Naive thymus-derived CD8-positive, alpha-beta T cell (primary cell): ENCODE measurements at regions not wholly inside any gene's neighbourhood (a gene's known extent, or its start where the extent isn't known, plus 50 kb on each side); places are given as distances from the start of the nearest gene placed in this dataset.

ENCODE experiments used
- ATAC-seq, 2 donors: fragments of 150-1000 bp; cut with Tn5 transposase in 1 of 2; sonication (Bioruptor Pico), chemical (Tn5 transposase) in 1 of 2; 1 replicate in 1 of 2; 2 replicates in 1 of 2; pipeline ENCODE4 v1.10.0; 2021; ENCODE audit warnings: mild to moderate bottlenecking in 2 of 2, moderate library complexity in 2 of 2
- POLR2A ChIA-PET: fragments of 350-600 bp; sonication (Branson Sonifier 250); formaldehyde crosslinking; loops from one replicate; lab custom pipeline; 2021; ENCODE audit warnings: antibody characterized with exemption; lab: Charles Lee
- DNase-seq, 10 donors: peaks; one replicate each; pipeline versions ENCODE4 v3.0.0 to v3.0.0-alpha.2; 2020 to 2022
- H3K27ac Mint-ChIP-seq, 10 donors: one replicate each; pipeline ENCODE4 v1.8.0; 2020 to 2022; ENCODE audit warnings: mild to moderate bottlenecking in 10 of 10, mixed read lengths in 10 of 10, moderate library complexity in 4 of 10, inconsistent platforms in 1 of 10
- H3K27me3 Mint-ChIP-seq, 5 donors: one replicate each; pipeline ENCODE4 v1.8.0; 2021 to 2022; ENCODE audit warnings: mixed read lengths in 5 of 5
- H3K36me3 Mint-ChIP-seq, 3 donors: one replicate each; pipeline ENCODE4 v1.8.0; 2020 to 2022; ENCODE audit warnings: mixed read lengths in 3 of 3, mild to moderate bottlenecking in 2 of 3, inconsistent platforms in 1 of 3
- H3K4me1 Mint-ChIP-seq, 4 donors: one replicate each; pipeline ENCODE4 v1.8.0; 2021 to 2022; ENCODE audit warnings: mixed read lengths in 4 of 4
- H3K4me3 Mint-ChIP-seq, 10 donors: one replicate each; pipeline ENCODE4 v1.8.0; 2020 to 2022; ENCODE audit warnings: mild to moderate bottlenecking in 10 of 10, mixed read lengths in 10 of 10, moderate library complexity in 6 of 10, inconsistent platforms in 1 of 10
- H3K9me3 Mint-ChIP-seq, 9 donors: one replicate each; pipeline ENCODE4 v1.8.0; 2020 to 2022; ENCODE audit warnings: mixed read lengths in 9 of 9, mild to moderate bottlenecking in 3 of 9, inconsistent platforms in 1 of 9, moderate library complexity in 1 of 9

DNA sequence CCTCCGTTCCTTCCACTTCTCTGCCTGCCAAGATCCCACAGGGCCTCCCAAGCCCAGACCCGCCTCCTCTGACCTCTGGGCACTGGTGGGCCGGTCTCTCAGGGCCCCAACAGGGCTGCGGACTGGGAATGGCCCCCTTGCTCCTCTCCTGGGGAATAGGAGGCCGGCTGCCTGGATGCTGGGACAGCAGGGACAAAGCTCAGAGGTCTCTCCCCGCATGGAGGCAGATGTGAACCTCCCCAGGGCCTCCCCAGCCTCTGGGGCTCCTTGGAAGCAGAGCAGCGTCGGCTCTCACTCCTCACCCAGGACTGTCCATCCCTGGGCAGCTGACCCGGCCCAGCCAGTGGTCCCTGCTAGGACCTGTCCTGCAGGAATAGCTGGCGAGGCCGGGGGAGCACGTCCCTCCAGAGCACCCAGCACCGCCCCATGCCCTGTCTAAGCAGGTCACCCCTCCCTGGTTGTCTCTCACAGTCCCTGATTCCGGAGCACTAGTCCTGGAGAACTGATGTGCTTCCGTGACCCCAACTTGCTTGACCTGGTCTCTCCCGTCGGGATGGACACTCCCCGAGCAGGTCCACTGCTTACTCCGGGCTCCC, 85.8 kb downstream of the RTL6 start:
- peaks cover 0 to 4% (median 0%) of the 10 kb centered on the region in 9 donors for H3K9me3 Mint-ChIP-seq
- ATAC-seq (no peak), DNase-seq (peak in 1 of 10 donors; percentile 44)
- no peaks in the 10 kb centered on the region for H3K36me3 Mint-ChIP-seq
- POLR2A ChIA-PET: no interaction called here
- H3K27me3 Mint-ChIP-seq: peaks cover 0 to 3% (median 0%) of the 10 kb centered on the region in 5 donors
- no peaks in the 10 kb centered on the region for H3K4me1 Mint-ChIP-seq
- no peak overlapping the region for H3K4me3 Mint-ChIP-seq
- peak overlapping the region in 2 of 10 donors; percentile 4 to 32 for H3K27ac Mint-ChIP-seq

DNA sequence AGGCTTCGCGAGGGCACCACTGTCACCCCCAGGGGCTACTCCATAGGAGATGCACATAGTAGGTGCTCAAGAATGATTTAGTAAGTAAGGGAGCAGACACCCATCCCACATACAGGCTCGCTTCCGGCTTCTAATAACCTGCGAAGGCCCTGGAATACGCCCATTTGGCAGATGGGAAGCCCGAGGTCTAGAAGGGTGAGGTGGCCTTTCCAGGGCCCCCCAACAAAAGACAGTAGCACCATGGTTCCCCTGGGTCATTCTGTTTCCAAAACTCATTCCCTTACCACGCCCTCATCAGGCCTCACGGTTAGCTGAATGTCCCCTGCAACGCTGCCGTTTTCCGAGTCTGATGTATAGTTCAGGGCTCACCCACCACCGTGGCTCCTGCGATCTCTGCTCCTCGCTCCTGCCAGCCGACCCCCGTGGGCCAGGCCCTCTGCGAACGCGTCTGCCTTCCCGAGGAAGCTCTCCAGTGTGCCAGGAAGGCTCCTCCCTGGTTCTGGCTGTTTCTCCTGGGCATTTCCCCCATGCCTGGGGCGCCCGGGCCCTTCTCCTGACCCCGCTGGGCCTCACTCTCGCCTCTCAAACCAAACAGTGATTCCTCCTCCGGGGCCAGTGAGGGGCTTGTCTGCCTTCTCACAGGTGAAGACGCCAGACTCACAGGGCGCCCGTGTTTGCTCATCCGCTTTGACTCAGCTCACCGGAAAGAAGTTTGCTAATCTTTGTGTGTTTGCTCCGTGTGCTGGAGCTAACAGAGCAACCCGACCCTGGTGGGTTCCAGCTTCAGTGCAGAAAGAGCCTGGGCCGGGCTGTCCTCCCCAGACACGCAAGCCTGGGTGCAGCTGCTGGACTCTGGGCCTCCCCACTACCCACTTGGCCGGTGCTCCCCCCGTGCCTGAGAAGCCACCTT, 86.6 kb downstream of the RTL6 start:
- POLR2A ChIA-PET: no interaction called here
- H3K27ac Mint-ChIP-seq: no peak overlapping the region
- peaks cover 0 to 2% (median 0%) of the 10 kb centered on the region in 5 donors for H3K27me3 Mint-ChIP-seq
- H3K36me3 Mint-ChIP-seq: no peaks in the 10 kb centered on the region
- DNase-seq (peak in 1 of 10 donors; percentile 45), ATAC-seq (no peak)
- H3K4me3 Mint-ChIP-seq: no peak overlapping the region
- H3K9me3 Mint-ChIP-seq: peaks cover 0 to 4% (median 0%) of the 10 kb centered on the region in 9 donors
- no peaks in the 10 kb centered on the region for H3K4me1 Mint-ChIP-seq

DNA sequence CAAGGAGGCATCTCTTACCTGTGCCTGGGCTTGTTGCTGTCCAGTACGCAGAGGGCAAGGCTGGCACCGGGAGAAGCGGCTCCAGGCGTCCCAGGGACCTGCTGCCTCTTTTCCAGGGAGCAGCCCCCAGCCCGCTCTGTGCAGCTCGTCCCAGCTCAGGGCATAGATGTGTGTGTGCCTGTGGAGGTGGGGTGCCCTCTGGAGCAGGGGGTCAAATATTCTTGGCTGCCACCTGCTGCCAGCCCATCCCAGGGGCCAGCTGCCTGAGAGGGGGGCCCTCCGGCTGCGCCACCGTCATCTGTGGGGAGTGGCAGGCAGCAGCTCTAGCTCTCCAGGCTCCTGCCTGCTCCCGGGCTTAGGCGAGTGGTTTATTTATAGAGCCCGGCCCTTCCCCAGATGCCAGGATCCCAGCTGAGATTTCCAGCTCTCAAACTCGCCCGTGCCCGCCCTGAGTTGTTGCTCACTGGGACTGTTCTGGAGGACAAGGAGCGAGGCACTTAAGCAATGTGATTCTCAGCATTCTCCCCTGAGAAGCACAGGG, 87.5 kb downstream of the RTL6 start:
- no peaks in the 10 kb centered on the region for H3K9me3 Mint-ChIP-seq
- H3K36me3 Mint-ChIP-seq: no peaks in the 10 kb centered on the region
- no peaks in the 10 kb centered on the region for H3K4me1 Mint-ChIP-seq
- H3K27me3 Mint-ChIP-seq: peaks cover 0 to 2% (median 0%) of the 10 kb centered on the region in 5 donors
- no peak for ATAC-seq
- DNase-seq: peak in 1 of 10 donors; percentile 57
- H3K4me3 Mint-ChIP-seq: no peak overlapping the region
- no peak overlapping the region for H3K27ac Mint-ChIP-seq
- POLR2A ChIA-PET: no interaction called here

DNA sequence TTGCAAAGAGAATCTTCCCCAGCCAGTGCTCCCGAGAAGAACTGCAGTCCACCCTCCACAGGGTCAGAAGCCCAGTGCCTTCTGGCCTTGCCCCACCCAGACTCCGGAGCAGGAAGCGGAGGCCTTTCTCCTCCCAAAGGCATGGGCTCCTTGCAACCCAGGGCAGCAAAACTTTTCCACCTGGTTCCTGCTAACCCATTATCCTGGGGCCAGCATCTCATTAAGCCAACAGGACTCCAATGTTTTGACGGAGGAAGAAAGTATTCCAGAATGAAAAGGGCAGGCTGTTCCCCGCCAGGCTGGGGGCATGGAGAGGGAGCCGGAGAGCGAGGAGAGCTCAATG, 88.1 kb downstream of the RTL6 start:
- POLR2A ChIA-PET: no interaction called here
- ATAC-seq (no peak), DNase-seq (peak in 1 of 10 donors; percentile 34)
- no peak overlapping the region for H3K27ac Mint-ChIP-seq
- no peaks in the 10 kb centered on the region for H3K9me3 Mint-ChIP-seq
- no peaks in the 10 kb centered on the region for H3K4me1 Mint-ChIP-seq
- peaks cover 0 to 2% (median 0%) of the 10 kb centered on the region in 5 donors for H3K27me3 Mint-ChIP-seq
- no peak overlapping the region for H3K4me3 Mint-ChIP-seq
- H3K36me3 Mint-ChIP-seq: no peaks in the 10 kb centered on the region

DNA sequence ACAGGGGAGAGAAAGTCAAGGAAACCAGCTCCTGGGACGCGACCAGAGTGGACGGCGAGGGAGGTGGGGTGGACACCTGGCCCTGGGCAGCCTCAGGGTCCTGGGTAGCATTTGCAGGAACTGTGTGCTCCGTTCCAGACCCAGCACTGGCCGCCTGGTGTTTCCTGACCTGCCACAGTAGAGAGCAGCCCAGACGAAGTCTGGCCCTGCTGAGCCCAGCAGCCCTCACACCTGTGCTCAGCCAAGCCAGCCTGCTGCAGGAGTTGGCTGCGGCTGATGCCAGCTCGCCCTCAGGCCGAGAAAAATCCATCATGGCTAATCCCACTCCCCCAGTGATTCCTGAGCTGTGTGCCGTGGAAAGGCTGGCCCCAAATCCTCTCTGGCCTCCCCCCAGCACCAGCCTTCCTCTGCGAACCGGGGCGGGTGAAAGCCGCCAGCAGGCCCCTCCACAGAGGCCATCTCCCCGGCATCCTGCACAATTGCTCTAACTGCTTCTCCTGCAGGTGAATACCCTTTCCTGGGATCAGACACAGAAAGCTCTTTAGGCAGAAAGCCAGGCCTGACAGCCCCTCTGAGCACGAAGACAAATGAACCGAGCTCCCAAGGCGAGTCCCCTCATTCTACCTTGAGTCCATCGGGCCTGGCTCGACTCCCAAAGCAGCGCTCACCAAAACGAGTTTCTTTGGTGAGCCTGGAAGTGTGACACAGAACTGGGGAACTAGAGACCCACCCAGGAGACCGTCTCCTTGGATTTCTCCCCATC, 88.6 kb downstream of the RTL6 start:
- no peak overlapping the region for H3K4me3 Mint-ChIP-seq
- peaks cover 0 to 2% (median 0%) of the 10 kb centered on the region in 5 donors for H3K27me3 Mint-ChIP-seq
- H3K4me1 Mint-ChIP-seq: no peaks in the 10 kb centered on the region
- no peak for DNase-seq
- no peaks in the 10 kb centered on the region for H3K36me3 Mint-ChIP-seq
- H3K9me3 Mint-ChIP-seq: no peaks in the 10 kb centered on the region
- no peak overlapping the region for H3K27ac Mint-ChIP-seq
- no peak for ATAC-seq
- POLR2A ChIA-PET: no interaction called here

DNA sequence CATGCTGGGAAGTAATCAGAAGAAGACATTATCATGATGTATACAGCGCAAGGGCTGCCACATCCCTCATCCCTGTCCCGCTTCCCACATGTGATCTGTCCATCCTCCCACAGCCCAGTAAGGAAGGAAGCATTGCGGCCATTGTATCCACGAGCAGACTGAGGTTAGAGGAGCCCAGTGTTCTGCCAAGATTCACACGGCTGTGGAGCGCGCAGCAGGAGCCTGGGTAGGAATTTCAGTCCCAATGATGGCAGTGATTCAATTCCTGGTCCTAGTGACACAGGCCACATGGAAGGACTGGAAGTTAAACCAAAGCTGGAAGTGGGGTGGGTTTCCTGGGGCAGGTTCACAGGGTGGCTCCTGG, 89.2 kb downstream of the RTL6 start:
- ATAC-seq: no peak
- POLR2A ChIA-PET: no interaction called here
- no peaks in the 10 kb centered on the region for H3K36me3 Mint-ChIP-seq

DNA sequence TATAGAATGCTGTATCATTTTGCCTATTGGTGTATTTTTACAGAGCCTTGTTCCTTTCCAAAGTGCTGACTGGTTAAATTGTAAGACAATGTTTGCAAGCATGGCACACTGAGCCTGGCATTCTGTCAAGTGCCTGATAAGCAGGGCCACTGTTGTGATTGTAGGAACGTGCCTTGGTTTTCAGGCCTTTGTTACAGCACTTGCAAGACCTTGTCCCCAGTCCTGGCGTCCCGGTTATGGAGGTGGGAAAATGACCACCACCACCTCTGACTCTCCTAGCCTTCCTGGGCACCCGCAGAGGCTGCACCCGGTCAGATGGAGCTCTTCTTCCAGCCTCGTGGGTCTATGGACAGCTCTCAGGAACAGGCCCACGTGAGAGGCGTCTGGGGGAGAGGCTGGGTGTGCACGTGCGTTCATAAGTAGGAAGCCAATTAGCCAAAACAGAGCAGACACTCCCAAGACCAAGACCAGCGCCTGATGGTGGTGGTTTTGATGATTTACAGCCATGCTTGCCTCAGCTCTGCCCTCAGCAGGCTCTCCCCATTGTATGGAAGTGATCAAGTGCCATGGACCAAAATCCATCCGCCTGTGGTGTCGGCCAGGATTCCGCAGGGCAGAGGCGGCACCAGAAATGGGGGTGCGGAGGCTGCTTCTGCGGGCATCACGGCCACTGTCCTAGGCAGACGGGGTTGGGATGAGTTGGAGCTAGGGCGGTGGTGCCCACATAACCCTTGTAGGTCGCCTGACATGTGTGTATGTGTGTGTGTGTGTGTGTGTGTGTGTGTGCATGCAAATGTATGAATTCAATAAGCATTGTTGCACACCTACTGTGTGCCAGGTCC, 89.8 kb downstream of the RTL6 start:
- POLR2A ChIA-PET: no interaction called here
- Mint-ChIP-seq H3K27me3 (no peaks in the 10 kb centered on the region), H3K36me3 (no peaks in the 10 kb centered on the region), H3K4me1 (no peaks in the 10 kb centered on the region), H3K4me3 (no peak overlapping the region), H3K9me3 (no peaks in the 10 kb centered on the region), H3K27ac (no peak overlapping the region)
- DNase-seq (peak in 1 of 10 donors; percentile 11), ATAC-seq (no peak)

More for the DNA sequence above, 89.2 kb downstream of the RTL6 start:
- Mint-ChIP-seq H3K4me3 (no peak overlapping the region), H3K27me3 (peaks cover 0 to 2% (median 0%) of the 10 kb centered on the region in 5 donors), H3K27ac (no peak overlapping the region), H3K4me1 (no peaks in the 10 kb centered on the region), H3K9me3 (no peaks in the 10 kb centered on the region)
- DNase-seq: no peak

DNA sequence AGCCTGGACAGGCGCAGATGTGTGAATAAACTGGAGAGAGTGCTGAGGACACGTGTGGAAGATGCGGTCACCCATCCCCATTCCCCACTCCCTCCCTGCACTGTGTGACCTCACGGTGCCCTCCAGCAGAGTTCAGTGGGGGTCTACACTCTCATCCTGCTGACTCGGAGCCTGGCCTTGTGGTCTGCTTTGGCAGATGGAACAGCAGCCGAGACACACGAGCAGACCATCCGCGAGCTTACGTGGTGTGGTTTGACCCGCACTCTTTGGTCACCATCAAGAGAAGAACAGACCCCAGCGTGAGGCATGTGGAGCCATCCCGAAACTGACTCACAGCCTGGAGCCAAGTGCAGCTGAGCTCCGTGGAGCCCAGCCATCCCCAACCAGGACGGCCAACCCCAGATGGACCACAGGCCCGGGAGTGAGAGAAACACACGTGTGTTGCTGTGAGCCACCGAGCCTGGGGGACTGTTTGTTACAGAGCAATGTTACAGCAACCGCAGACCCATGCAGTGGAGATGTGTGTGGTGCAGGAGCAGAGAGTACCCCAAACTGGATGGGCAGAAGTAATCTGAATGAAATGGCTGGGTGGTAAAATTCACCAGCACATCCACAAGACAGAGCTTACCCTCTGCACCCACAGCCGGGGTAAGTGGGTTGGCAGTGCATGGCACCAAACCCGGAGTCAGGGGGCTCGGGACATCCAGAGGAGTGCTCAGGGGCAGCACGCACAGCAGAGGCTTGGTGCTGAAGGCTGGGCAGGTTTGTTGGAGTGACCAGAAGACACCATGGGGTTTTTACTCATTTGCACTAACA, 90.7 kb downstream of the RTL6 start:
- DNase-seq: peak in 1 of 10 donors; percentile 26
- no peak overlapping the region for H3K4me3 Mint-ChIP-seq
- peak overlapping the region in 1 of 10 donors; percentile 0 for H3K27ac Mint-ChIP-seq
- H3K4me1 Mint-ChIP-seq: no peaks in the 10 kb centered on the region
- H3K27me3 Mint-ChIP-seq: no peaks in the 10 kb centered on the region
- POLR2A ChIA-PET: no interaction called here
- no peak for ATAC-seq
- no peaks in the 10 kb centered on the region for H3K9me3 Mint-ChIP-seq
- no peaks in the 10 kb centered on the region for H3K36me3 Mint-ChIP-seq

DNA sequence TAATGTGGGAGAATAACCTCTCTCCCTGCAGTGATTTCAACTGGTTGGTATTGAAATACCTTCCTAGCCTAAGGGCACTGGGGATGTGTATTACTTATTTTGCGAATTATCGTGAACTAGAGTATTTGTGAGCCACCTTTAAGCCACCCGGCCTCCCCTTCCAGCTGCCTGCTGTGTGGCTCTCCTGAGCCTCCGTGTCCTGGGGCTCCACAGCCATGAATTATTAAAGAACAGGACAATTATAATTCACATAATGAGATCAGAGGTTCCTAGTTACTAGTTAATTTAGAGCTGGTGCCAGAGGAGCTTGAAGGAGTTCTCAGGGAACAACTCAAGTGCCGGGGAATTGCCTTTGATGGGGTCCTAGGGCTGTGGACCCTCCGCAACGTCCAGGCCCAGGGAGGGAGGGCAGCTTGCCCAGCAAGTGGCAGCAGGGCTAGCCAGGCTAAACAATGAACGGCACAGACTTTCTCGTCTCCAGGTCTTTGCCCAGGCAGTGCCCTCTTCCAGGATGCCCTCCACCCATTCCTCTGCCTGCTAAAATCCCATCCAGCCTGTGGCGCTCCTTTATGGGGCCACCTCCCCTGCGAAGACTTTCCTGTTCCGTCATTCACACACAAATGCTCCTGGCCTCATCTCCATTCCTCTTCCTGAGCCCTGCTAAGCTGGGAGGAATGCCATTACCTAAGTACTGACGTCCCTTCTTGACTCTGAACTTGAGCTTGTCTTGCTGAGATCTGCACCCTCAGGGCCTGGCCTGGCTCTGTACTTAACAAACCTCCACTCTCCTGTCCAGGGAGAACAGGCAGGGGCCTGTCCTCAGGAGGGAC, 91.5 kb downstream of the RTL6 start:
- Mint-ChIP-seq H3K36me3 (no peaks in the 10 kb centered on the region), H3K27me3 (no peaks in the 10 kb centered on the region), H3K4me3 (no peak overlapping the region), H3K4me1 (no peaks in the 10 kb centered on the region), H3K27ac (peak overlapping the region in 1 of 10 donors; percentile 0), H3K9me3 (no peaks in the 10 kb centered on the region)
- DNase-seq: peak in 1 of 10 donors; percentile 41
- POLR2A ChIA-PET: no interaction called here
- ATAC-seq: no peak

DNA sequence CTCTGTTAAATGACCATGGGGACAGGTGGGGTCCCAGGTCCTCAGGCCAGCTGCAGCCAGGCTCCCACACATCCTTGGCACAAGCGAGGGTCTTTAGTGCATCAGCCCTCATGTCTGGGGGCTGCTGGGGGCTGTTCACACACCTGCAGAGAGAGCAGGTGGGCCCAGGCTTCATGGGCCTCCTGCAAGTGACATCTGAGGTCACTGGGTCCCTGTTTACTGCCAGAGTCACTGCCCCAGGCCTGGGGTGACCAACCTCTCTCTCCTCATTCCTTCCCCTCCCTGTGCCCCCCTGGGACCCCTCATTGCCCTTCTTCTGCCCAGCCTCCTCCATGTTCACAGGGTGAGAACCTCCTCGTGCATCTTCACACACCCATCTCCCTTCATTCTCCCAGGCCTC, 92.4 kb downstream of the RTL6 start:
- DNase-seq (peak in 1 of 10 donors; percentile 37), ATAC-seq (no peak)
- Mint-ChIP-seq H3K4me3 (no peak overlapping the region), H3K36me3 (no peaks in the 10 kb centered on the region), H3K4me1 (peaks cover 0 to 2% (median 0%) of the 10 kb centered on the region in 4 donors), H3K27me3 (no peaks in the 10 kb centered on the region), H3K27ac (no peak overlapping the region), H3K9me3 (no peaks in the 10 kb centered on the region)
- POLR2A ChIA-PET: no interaction called here
